ENCODE measurements at regions not wholly inside any gene's neighbourhood (a gene's known extent, or its start where the extent isn't known, plus 50 kb on each side); places are given as distances from the start of the nearest gene placed in this dataset.
"Not testable (repeated sequence)": the region's sequence is repeated elsewhere in the genome, so short reads cannot be mapped to it uniquely, and the experiment has no call there.

GRCh38 chr5:66348387-66349125 is 204.5 kb downstream of the SREK1 start:
- no peak for DNase-seq (ENCODE audit: low spot score)

GRCh38 chr5:66351813-66352212 is 207.7 kb downstream of the SREK1 start:
- no peak for DNase-seq (ENCODE audit: low spot score)

GRCh38 chr5:66353186-66353585 is 209.1 kb downstream of the SREK1 start:
- DNase-seq (ENCODE audit: low spot score), result no peak

GRCh38 chr5:66354422-66354821 is 210.3 kb downstream of the SREK1 start:
- no peak for DNase-seq (ENCODE audit: low spot score)

GRCh38 chr5:66356011-66356565 is 212.0 kb downstream of the SREK1 start:
- DNase-seq (ENCODE audit: low spot score), result no peak

GRCh38 chr5:66358741-66359140 is 214.6 kb downstream of the SREK1 start:
- no peak for DNase-seq (ENCODE audit: low spot score)

- DNase-seq (ENCODE audit: low spot score), result no peak
Measured at GRCh38 chr5:66361070-66361469, 217.0 kb downstream of the SREK1 start.

GRCh38 chr5:66362046-66362445 is 217.9 kb downstream of the SREK1 start:
- no peak for DNase-seq (ENCODE audit: low spot score)

- no peak for DNase-seq (ENCODE audit: low spot score)
Measured at GRCh38 chr5:66362687-66363086, 218.6 kb downstream of the SREK1 start.

- DNase-seq (ENCODE audit: low spot score), result no peak
Measured at GRCh38 chr5:66363097-66363496, 219.0 kb downstream of the SREK1 start.

GRCh38 chr5:66364186-66364585 is 220.1 kb downstream of the SREK1 start:
- no peak for DNase-seq (ENCODE audit: low spot score)

GRCh38 chr5:66365981-66366380 is 221.9 kb downstream of the SREK1 start:
- DNase-seq (ENCODE audit: low spot score), result no peak

GRCh38 chr5:66367814-66368541 is 223.9 kb downstream of the SREK1 start:
- DNase-seq (ENCODE audit: low spot score), result no peak

- no peak for DNase-seq (ENCODE audit: low spot score)
Measured at GRCh38 chr5:66368811-66369210, 224.7 kb downstream of the SREK1 start.

GRCh38 chr5:66377747-66378146 is 218.4 kb upstream of the MAST4 start:
- DNase-seq (ENCODE audit: low spot score), result no peak

- no peak for DNase-seq (ENCODE audit: low spot score)
Measured at GRCh38 chr5:66378407-66378806, 217.8 kb upstream of the MAST4 start.

GRCh38 chr5:66382152-66382551 is 214.0 kb upstream of the MAST4 start:
- DNase-seq (ENCODE audit: low spot score), result no peak

- DNase-seq (ENCODE audit: low spot score), result not testable (repeated sequence)
Measured at GRCh38 chr5:66405145-66405544, 191.0 kb upstream of the MAST4 start.

- DNase-seq (ENCODE audit: low spot score), result no peak
Measured at GRCh38 chr5:66406761-66407336, 189.3 kb upstream of the MAST4 start.

- DNase-seq (ENCODE audit: low spot score), result no peak
Measured at GRCh38 chr5:66407765-66408164, 188.4 kb upstream of the MAST4 start.

GRCh38 chr5:66408576-66408975 is 187.6 kb upstream of the MAST4 start:
- no peak for DNase-seq (ENCODE audit: low spot score)

- DNase-seq (ENCODE audit: low spot score), result no peak
Measured at GRCh38 chr5:66410122-66410521, 186.1 kb upstream of the MAST4 start.

GRCh38 chr5:66411701-66412100 is 184.5 kb upstream of the MAST4 start:
- no peak for DNase-seq (ENCODE audit: low spot score)
